ENCODE measurements at regions not wholly inside any gene's neighbourhood (a gene's known extent, or its start where the extent isn't known, plus 50 kb on each side); places are given as distances from the start of the nearest gene placed in this dataset.

DNA sequence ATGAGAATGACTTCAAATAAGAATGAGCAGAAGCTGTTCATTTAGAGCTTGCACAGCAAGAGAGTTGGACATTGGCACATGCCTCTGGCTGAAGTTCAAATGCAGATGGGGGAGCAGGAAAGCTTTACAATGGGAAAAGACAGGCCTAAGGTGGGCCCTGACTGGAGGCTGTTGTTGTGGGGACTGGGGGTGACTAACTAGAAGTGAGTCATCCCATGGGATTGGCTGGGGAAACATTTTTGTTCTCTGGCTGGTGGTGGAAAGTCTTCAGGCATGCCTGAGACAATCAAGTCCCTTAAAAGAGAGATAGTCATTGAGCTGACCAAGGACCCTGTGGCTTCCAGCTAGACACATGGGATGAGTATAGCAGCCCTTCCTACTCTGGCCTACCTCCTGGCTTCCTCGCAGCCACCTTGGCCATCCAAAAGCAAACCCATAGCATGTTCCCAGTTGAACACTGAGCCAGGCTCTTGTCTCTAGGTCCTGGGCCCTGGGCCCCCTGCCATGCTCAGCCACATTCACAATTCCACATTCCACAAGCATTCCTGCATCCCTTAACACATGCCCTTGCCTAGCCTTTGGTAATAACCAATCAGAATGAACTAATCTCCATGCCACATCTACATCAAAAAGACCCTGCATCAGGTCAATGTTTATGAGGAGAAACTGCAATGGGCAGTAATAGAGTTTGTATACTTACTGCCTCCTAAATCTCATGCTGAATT lies 873.4 kb downstream of the NLGN4Y start:
- DNase-seq: no peak
- intact Hi-C loops (cut with DNase I): no loop called here

DNA sequence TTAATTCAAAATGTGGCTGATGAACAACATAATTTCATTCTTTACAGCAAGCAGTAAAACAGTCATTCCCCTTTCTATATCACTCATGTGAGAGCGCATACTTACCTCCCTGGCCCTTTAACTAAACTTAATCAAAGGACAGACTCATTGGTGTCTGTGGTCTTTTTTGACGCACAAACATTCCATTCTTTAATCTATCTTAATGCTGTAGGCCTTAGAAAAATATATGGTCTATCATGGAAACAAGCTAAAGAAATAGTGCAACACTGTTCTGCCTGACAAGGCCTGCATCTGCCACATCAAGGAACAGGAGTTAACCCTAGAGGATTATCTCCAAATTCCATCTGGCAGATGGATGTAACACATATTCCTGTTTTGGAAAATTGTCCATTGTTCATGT lies 878.1 kb downstream of the NLGN4Y start:
- intact Hi-C loops (cut with DNase I): no loop called here
- DNase-seq: no peak

DNA sequence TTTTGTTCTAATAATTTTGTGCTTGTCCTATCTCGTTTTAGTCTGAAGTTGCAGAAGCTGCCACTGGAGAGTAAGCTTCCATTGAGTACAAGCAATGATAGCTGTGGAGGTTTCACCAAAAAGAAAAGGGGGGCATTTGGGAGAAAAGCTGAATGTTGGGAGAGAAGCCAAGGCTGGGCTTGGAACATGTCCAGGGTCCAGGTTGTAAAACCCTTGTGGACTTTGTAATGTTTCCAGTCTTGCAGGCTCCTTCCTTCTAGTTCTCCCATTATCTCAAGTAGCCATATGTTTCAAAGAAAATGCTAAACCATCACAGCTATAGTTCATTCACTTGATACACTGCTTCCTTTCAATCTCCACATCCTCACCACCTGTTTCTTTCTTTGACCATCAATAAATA lies 880.2 kb downstream of the NLGN4Y start:
- DNase-seq: no peak
- intact Hi-C loops (cut with DNase I): no loop called here

DNA sequence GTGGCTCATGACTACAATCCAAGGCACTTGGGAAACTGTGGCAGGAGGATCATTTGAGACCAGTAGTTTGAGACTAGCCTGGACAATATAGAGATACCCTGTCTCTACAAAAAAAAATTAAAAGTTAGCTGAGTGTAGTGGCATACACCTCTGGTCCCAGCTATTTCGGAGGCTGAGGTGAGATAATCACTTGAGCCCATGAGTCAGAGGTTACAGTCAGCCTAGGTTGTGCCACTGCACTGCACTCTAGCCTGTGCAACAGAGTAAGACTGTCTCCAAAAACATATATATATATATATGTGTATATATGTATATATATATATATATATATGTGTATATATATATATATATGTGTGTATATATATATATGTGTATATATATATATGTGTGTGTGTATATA lies 890.8 kb downstream of the NLGN4Y start:
- DNase-seq: no peak
- intact Hi-C loops (cut with DNase I): no loop called here

DNA sequence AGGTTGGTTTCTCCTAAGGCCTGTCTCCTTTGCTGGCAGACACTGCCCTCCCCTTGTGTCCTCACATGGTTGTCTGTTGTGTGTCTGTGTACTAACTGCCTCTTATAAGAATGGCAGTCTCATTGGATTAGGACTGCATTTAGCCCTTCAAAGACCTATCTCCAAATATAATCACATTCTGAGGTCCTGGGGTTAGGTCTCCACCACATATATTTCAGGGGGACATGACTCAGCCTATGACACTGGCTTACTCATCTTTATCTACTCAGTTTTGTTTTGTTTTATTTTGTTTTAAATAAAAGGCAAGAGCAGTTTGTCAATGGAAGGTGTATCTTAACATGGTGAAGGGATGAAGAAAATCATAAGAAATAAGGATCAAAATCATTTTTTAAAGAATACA lies 894.3 kb downstream of the NLGN4Y start:
- no peak for DNase-seq
- intact Hi-C loops (cut with DNase I): no loop called here

DNA sequence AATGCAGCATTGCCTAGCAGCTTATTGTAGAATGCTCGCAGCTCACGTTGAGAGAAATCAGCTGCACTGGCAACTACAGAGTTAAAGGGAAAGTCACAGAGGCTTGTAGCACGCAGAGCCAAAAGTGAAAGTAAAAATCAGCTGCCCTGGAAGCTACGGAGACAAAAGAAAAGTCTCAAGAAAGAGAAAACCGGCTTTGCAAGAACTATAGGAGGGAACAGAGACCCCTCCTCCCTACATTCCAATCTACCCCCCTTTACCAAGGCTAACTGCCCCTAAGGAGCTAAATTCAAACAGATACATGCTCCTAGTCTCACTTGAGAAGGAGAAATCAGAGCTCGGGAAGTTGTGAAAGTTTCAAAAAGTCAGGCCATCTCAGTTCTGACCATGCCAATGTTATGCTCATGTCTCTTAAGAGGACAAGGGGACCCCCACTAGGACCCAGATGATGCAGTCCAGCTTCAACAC lies 900.4 kb downstream of the NLGN4Y start:
- DNase-seq: peak in 1 of 42 donors; percentile 34
- intact Hi-C loops (cut with DNase I): no loop called here

DNA sequence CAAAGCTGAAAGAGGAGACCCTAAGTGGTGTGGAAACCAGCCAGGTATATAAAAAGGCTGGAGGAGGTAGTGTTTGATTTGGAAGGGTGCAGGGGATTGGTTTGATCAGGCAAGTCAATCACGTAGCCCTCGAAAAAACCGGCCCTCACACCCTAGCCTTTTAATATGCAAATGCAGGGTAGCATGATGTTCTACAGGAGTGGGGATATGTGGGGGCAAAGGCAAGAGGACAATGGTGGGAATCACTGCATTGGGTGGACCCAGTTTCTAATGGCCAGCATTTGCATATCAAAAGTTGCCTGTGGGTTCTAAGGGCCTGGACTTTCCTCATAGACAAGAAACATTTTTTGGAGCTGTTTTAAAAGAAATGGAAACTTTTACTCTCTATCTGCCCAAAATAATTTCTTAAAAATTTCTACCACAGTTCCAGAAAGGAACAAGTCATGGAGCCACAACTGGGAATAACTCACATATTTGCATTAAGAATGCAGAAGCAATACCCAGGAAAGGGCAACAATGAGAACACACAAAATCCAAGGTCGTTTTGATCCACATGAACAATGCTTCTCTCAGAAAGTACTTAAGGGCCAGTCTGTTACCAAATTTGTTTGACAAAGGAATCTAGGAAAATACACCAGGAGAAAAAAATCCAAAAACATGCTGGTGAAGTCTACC lies 915.8 kb downstream of the NLGN4Y start:
- DNase-seq: no peak
- intact Hi-C loops (cut with DNase I): no loop called here

DNA sequence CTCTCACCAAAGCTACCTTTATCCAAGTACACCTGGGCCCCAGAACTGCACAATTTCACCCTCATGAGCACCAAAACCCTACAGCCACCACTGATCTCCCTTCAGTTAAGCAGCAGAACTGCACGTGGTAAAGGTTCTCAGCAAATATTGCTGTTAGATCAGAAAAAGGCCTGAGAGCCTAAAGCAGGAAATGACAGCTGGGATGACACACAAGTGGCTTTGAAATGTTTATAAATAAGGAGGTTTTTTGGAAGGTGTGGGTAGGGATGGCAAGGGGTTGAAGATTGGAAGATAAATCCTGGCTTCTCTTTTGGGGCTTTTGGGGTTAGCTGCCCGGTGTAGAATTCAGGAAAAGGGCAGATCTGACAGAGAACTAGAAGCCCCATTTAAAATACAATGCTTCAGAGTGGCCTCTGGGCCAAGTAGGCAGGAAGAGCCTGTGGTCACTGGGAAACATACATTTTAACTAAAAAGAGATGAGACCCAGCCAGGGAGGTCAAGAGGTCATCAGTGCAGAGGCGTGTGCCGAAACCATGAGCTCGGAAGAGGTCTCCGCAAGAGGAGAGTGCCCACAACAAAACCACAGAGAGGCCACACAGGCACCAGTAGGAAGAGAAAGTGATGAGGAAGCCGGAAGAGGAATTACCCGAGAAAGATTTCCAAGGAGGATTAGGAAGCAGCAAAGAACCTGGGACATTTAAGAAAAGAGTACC lies 916.5 kb downstream of the NLGN4Y start:
- DNase-seq: no peak
- intact Hi-C loops (cut with DNase I): no loop called here

DNA sequence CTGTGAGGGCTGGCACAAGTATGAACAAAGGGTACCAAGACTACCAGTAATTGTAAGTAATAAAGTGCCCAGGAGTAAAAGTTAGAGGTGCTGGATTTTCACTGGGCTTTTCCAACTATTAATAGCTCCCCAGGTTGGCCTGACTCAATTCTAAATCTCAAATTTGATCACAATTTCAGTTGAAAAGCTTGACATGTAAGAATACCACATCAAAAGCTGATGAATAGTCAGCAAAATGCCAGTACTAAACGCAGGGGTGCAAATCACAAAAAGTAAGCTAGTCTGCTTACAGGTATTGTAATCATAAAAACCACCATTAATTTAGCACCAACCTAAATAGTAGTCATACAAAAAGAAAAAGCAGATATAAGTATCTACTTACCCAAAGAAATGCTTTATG lies 917.5 kb downstream of the NLGN4Y start:
- DNase-seq: no peak
- intact Hi-C loops (cut with DNase I): no loop called here

DNA sequence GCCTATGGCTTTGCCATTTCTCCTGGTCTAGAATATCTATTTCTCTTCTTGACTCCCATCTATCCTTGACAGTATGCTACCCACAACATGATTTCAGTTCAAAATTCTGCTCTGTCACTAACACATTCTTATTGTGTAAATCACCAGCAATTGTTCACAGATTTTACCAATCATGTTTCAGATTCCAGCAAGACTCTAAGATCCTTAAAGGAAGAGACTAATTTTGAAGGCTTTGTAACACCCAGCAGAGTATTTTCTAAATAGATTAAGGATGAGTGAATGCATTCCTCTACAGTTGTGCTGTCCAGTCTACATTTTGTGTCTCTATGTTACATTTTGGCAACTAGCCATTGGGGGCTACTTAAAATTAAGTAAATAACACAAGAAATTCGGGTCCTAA lies 921.5 kb downstream of the NLGN4Y start:
- intact Hi-C loops (cut with DNase I): no loop called here
- DNase-seq: no peak

DNA sequence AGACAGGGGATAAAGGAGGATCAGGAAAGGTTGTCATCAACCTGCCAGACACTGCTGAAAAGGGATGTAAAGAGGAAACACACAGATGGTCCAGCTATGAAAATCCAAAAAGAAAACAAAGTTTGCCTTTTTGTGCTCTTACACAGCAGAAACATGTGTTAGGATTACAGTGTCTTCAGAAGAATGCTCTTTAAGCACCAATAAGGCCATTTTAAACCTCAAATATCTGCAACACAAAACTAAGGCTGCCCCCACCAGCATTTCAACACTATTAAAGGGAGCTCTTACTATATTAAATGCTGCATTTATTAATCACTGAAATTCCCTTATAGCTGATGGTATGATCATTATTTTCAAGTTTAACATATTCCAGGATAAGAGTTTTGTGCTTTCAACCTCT lies 922.5 kb downstream of the NLGN4Y start:
- intact Hi-C loops (cut with DNase I): no loop called here
- DNase-seq: no peak

DNA sequence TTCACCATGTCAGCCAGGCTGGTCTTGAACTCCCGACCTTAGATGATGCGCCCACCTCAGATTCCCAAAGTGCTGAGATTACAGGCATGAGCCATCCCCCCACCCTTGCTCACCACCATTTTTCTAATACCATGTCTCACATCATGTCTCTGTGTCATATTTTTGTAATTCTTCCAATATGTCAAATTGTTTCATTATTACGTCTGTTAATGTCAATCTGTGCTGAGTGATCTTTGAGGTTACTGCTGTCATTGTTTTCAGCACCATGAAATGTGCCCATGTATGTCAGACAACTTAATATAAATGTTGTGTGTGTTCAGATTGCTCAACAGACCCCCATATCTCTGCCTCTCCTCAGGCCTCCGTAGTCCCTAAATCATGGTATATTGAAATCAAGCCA lies 923.6 kb downstream of the NLGN4Y start:
- intact Hi-C loops (cut with DNase I): no loop called here
- DNase-seq: no peak

DNA sequence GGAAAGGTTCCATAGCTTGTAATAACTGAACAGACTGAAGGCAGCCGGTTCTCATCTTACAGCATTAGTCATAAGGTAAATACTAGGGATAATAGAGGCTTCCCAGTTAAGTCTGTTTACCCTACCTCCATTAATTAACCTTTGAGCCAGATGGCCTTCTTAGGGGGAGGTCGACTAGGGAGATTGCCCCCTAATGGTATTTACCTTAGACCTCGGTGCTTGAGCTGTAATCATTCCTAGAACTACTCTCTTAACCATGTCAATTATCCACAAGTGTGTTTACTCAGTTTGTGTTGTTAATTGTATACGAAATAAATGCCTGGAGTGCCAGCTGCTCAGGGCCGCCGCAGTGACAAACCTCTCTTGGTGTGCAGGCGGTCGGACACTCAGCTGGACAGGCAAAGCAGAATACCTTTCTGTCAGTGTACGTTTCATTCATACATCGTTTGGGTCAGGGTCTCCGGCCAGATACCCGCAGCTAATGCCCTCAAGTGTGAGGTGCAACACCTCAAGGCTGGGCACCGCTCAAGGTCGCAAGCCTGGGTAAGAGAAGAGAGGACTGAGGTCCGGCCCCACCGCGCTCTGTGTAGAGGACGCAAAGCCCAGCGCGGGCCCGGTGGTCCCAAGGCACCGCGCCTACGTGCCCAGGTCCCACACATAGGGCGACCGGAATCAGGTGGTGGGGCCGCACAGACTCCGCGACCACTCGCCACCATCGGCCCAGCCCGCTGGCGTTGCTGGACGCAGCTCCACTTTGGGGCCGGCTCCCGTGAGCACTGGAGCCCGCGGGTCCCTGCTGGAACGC lies 931.0 kb downstream of the NLGN4Y start:
- DNase-seq: peak in 1 of 42 donors; percentile 17
- intact Hi-C loops (cut with DNase I): no loop called here

DNA sequence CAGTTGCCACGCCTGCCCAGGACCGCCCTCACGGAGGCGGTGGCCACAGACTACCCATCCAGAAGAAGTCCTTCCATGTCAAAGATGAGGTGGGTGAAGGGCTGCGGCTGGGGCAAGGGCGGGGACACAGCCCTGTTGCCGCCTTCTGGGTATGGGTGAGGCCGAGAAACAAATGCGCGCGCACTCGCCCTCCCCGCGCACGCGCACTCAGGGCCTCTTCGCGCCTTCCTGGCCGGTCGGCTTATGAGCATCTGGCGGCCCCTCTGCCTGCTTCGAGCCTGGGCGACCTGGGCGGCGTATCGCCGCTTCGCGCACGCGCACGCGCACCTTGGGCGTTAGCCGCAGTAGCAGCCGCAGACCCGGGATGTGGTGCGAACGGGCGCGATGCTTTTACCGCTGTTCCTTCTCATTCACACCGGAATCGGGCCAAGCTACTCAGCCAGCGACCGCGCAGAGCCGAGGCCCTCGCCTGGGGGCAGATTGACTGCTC lies 931.7 kb downstream of the NLGN4Y start:
- intact Hi-C loops (cut with DNase I): no loop called here
- peak in 14 of 42 donors; percentile 1 to 67 (median 23) for DNase-seq

DNA sequence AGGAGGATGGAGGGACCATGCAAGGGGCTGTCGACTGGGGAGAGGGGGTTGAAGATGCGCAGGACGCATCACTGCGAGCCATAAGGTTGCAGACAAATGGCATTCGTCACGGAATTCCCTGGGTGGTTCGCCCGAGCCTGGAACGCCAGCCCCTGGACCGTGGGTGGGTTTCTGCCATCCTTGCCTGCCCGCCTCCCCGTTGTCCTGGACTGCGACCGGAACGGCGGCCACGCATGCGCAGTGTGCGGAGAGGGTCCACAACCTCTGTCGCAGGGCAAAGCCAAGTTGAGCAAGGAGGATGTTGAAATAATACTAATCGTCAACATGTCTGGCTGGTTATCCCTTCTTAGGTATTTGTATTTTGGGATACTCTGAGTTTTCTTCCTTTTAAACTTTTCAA lies 932.2 kb downstream of the NLGN4Y start:
- intact Hi-C loops (cut with DNase I): no loop called here
- peak in 2 of 42 donors; percentile 0 to 25 for DNase-seq

DNA sequence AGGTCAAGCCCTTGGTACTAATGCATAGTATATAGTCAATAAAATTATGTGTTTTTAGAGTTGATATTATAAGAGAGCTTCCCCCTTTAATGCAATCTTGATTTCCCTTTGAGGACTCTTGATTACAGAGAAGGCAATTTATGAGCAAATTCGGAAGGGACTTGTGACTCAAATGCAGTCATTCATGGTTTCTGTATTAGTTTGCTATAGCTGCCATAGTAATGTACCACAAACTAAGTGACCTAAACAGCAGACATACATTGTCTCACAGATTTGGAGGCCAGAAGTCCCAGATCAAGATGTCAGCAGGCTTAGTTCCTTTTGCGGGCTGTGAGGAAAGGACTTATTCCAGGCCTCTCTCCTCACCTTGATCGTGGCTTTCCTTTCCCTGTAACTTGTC lies 933.4 kb downstream of the NLGN4Y start:
- intact Hi-C loops (cut with DNase I): no loop called here

DNA sequence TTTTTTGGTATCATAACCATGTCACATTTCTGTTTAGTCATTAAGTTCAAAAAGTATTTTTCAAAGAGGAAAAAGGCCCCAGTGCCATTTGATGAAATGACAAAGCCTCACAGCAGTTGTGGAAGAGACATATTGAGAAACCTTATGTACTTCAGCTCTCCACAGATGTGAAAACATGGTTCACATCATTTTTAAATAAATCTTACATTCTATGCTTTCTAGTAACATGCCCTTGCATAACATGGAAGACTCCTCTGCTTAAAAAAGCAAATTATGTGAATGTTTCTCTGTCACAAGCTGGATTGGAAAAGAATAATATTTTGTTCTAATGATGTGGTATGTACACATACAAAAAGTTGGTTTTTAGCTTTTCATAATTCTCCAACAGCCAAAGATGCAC lies 934.1 kb downstream of the NLGN4Y start:
- no peak for DNase-seq
- intact Hi-C loops (cut with DNase I): no loop called here

More for the DNA sequence above, 933.4 kb downstream of the NLGN4Y start:
- DNase-seq: no peak

DNA sequence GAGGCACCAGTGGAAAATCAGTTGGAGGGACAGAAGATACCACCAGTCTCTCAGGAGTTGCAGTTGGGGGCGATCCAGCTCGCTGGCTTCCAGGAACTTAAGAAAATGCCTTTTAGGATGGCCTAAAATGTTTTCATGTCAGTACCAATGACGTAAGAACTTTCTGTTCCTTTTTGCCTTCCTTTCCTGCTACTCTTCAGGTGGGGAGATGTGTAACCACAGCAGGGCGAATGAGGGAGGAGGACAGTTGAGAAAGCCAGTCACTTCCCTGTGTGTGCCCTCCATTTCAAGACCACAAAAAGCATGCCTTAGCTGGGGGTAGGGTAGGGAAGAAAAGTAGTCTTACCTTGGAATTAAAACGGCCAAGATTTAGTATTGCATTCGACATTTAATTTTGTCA lies 941.6 kb downstream of the NLGN4Y start:
- DNase-seq: no peak
- intact Hi-C loops (cut with DNase I): no loop called here

DNA sequence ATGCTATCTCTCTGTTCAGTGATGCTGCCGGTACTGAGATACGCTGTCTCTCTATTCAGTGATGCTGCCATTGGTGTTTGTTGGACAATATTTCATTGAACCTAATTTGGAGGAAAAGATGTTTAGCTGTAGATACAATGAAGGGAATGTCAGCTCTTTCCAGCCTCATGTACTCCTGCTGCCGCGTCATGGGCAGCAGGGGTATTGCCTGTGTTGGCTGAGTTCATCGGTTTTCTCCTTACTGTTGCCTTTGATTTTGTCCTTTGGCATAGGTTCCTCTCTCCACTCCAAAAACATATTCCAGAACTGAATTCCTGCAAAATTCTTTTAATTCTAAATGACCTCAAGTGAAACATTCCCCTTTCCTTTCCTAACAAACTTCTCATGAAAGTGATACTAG lies 942.6 kb downstream of the NLGN4Y start:
- DNase-seq: no peak
- intact Hi-C loops (cut with DNase I): no loop called here
